ENCODE measurements at regions not wholly inside any gene's neighbourhood (a gene's known extent, or its start where the extent isn't known, plus 50 kb on each side); places are given as distances from the start of the nearest gene placed in this dataset.

- Histone ChIP-seq H3K27ac (ENCODE audit: low read depth in 1 of 2, low read length in 1 of 2) (no peak overlapping the region), H3K27me3 (ENCODE audit: control insufficient read depth in 3 of 3, insufficient read depth in 3 of 3, low read length in 2 of 3) (peaks cover 0 to 8% (median 0%) of the 10 kb centered on the region in 3 donors), H3K4me1 (ENCODE audit: control insufficient read depth in 5 of 5, insufficient read depth in 5 of 5, low read length in 5 of 5) (peaks cover 0 to 15% (median 0%) of the 10 kb centered on the region in 5 donors), H3K4me3 (no peak overlapping the region), H3K9ac (ENCODE audit: insufficient read depth in 1 of 2, low read length in 2 of 2) (no peak overlapping the region), H3K9me3 (ENCODE audit: control insufficient read depth in 4 of 4, insufficient read depth in 3 of 4, low read length in 3 of 4) (no peaks in the 10 kb centered on the region), H3K36me3 (ENCODE audit: control insufficient read depth in 4 of 4, insufficient read depth in 4 of 4, low read length in 4 of 4) (no peaks in the 10 kb centered on the region)
- ATAC-seq (ENCODE audit: insufficient read depth, low FRiP score) (no peak), DNase-seq (peak in 2 of 3 donors; percentile 27 to 54)
- WGBS, 2 donors = 26 to 37% methylated on average over 11 of the region's 11 CpGs
- no peak for TF ChIP-seq CTCF (IDR thresholded peaks at IDR 0.05; ENCODE audit: control extremely low read depth, extremely low read depth)
Observed at GRCh38 chr22:26985931-26986782, 328.8 kb downstream of the MIAT start.

- DNase-seq = no peak
- ATAC-seq (ENCODE audit: insufficient read depth, low FRiP score) = no peak
- H3K4me1 ChIP-seq (ENCODE audit: control insufficient read depth in 5 of 5, insufficient read depth in 5 of 5, low read length in 5 of 5) = peaks cover 0 to 15% (median 0%) of the 10 kb centered on the region in 5 donors
- no peak overlapping the region for H3K27ac ChIP-seq (ENCODE audit: low read depth in 1 of 2, low read length in 1 of 2)
- no peaks in the 10 kb centered on the region for H3K9me3 ChIP-seq (ENCODE audit: control insufficient read depth in 4 of 4, insufficient read depth in 3 of 4, low read length in 3 of 4)
- H3K27me3 ChIP-seq (ENCODE audit: control insufficient read depth in 3 of 3, insufficient read depth in 3 of 3, low read length in 2 of 3) = peaks cover 0 to 8% (median 0%) of the 10 kb centered on the region in 3 donors
- 13 to 16% methylated on average over 3 of the region's 3 CpGs for WGBS, 2 donors
- H3K4me3 ChIP-seq = no peak overlapping the region
- no peak for TF ChIP-seq CTCF (IDR thresholded peaks at IDR 0.05; ENCODE audit: control extremely low read depth, extremely low read depth)
- H3K36me3 ChIP-seq (ENCODE audit: control insufficient read depth in 4 of 4, insufficient read depth in 4 of 4, low read length in 4 of 4) = no peaks in the 10 kb centered on the region
- no peak overlapping the region for H3K9ac ChIP-seq (ENCODE audit: insufficient read depth in 1 of 2, low read length in 2 of 2)
Observed at GRCh38 chr22:26986884-26987283, 329.5 kb downstream of the MIAT start.

GRCh38 chr22:26990503-26991189 is 333.3 kb downstream of the MIAT start:
- WGBS, 2 donors = 77 to 81% methylated on average over 7 of the region's 7 CpGs
- peaks cover 0 to 15% (median 0%) of the 10 kb centered on the region in 5 donors for H3K4me1 ChIP-seq (ENCODE audit: control insufficient read depth in 5 of 5, insufficient read depth in 5 of 5, low read length in 5 of 5)
- H3K4me3 ChIP-seq = no peak overlapping the region
- H3K9ac ChIP-seq (ENCODE audit: insufficient read depth in 1 of 2, low read length in 2 of 2) = no peak overlapping the region
- H3K27me3 ChIP-seq (ENCODE audit: control insufficient read depth in 3 of 3, insufficient read depth in 3 of 3, low read length in 2 of 3) = peaks cover 0 to 3% (median 0%) of the 10 kb centered on the region in 3 donors
- H3K36me3 ChIP-seq (ENCODE audit: control insufficient read depth in 4 of 4, insufficient read depth in 4 of 4, low read length in 4 of 4) = no peaks in the 10 kb centered on the region
- no peak for TF ChIP-seq CTCF (IDR thresholded peaks at IDR 0.05; ENCODE audit: control extremely low read depth, extremely low read depth)
- no peaks in the 10 kb centered on the region for H3K9me3 ChIP-seq (ENCODE audit: control insufficient read depth in 4 of 4, insufficient read depth in 3 of 4, low read length in 3 of 4)
- no peak overlapping the region for H3K27ac ChIP-seq (ENCODE audit: low read depth in 1 of 2, low read length in 1 of 2)
- DNase-seq (no peak), ATAC-seq (ENCODE audit: insufficient read depth, low FRiP score) (no peak)

Data from lung (tissue), 11 donors.